H9 (cell line): ENCODE measurements at regions not wholly inside any gene's neighbourhood (a gene's known extent, or its start where the extent isn't known, plus 50 kb on each side); places are given as distances from the start of the nearest gene placed in this dataset.

Experiments
- DNase-seq: peaks from one replicate; pipeline ENCODE4 v3.0.0-alpha.2; 2017
- H2AFZ ChIP-seq: one replicate; pipeline ENCODE4 v1.6.1; 2013; ENCODE audit warnings: mild to moderate bottlenecking, low read length, control low read depth, moderate library complexity
- H2AK5ac ChIP-seq: 2 replicates; pipeline ENCODE4 v1.6.1; 2013; ENCODE audit warnings: low read length, control low read depth, mixed read lengths; ENCODE audit not compliant: insufficient read length
- H2BK120ac ChIP-seq: one replicate; pipeline ENCODE4 v1.6.1; 2013; ENCODE audit warnings: low read depth, mild to moderate bottlenecking, low read length, control low read depth, inconsistent platforms; ENCODE audit not compliant: poor library complexity, severe bottlenecking
- H2BK12ac ChIP-seq: 2 replicates; pipeline ENCODE4 v1.6.1; 2013; ENCODE audit warnings: low read length, control low read depth, mixed read lengths, low read depth; ENCODE audit not compliant: insufficient read length
- H2BK15ac ChIP-seq: 2 replicates; pipeline ENCODE4 v1.6.1; 2013; ENCODE audit warnings: low read depth, low read length, control low read depth
- H2BK20ac ChIP-seq: one replicate; pipeline ENCODE4 v1.6.1; 2013; ENCODE audit warnings: low read depth, mild to moderate bottlenecking, low read length, control low read depth, inconsistent platforms; ENCODE audit not compliant: poor library complexity, severe bottlenecking
- H2BK5ac ChIP-seq: 2 replicates; pipeline ENCODE4 v1.6.1; 2013; ENCODE audit warnings: low read length, control low read depth, mixed read lengths; ENCODE audit not compliant: insufficient read length
- H3K14ac ChIP-seq: 2 replicates; pipeline ENCODE4 v1.6.1; 2013; ENCODE audit warnings: low read length, control low read depth; ENCODE audit not compliant: insufficient read depth
- H3K18ac ChIP-seq: 2 replicates; pipeline ENCODE4 v1.6.1; 2013; ENCODE audit warnings: low read depth, mild to moderate bottlenecking, mixed read lengths, low read length, control low read depth; ENCODE audit not compliant: insufficient read length
- H3K23ac ChIP-seq: 2 replicates; pipeline ENCODE4 v1.6.1; 2013; ENCODE audit warnings: low read length, control low read depth, mixed read lengths, low read depth; ENCODE audit not compliant: insufficient read length
- H3K23me2 ChIP-seq: 2 replicates; pipeline ENCODE4 v1.6.1; 2013; ENCODE audit warnings: low read depth, mild to moderate bottlenecking, mixed read lengths, low read length, control low read depth; ENCODE audit not compliant: insufficient read length, poor library complexity, severe bottlenecking
- H3K27ac ChIP-seq: 2 replicates; pipeline ENCODE4 v1.5.1; 2013; ENCODE audit warnings: low read length, control low read depth, mixed read lengths, low read depth; ENCODE audit not compliant: insufficient read length
- H3K27me3 ChIP-seq: 2 replicates; pipeline ENCODE4 v1.6.1; 2013; ENCODE audit warnings: low read length, control low read depth, inconsistent platforms; ENCODE audit not compliant: insufficient read depth
- H3K4ac ChIP-seq: 2 replicates; pipeline ENCODE4 v1.6.1; 2013; ENCODE audit warnings: low read depth, mild to moderate bottlenecking, control low read depth, inconsistent platforms, low read length, moderate library complexity
- H3K4me1 ChIP-seq: 2 replicates; pipeline ENCODE4 v1.6.1; 2013; ENCODE audit warnings: low read length, control low read depth, inconsistent platforms; ENCODE audit not compliant: insufficient read depth
- H3K4me2 ChIP-seq: 2 replicates; pipeline ENCODE4 v1.6.1; 2013; ENCODE audit warnings: low read length, control low read depth, mixed read lengths; ENCODE audit not compliant: insufficient read length, insufficient read depth
- H3K56ac ChIP-seq: 2 replicates; pipeline ENCODE4 v1.6.1; 2013; ENCODE audit warnings: low read depth, mild to moderate bottlenecking, mixed read lengths, low read length, control low read depth; ENCODE audit not compliant: insufficient read length
- H3K79me1 ChIP-seq: 2 replicates; pipeline ENCODE4 v1.6.1; 2013; ENCODE audit warnings: low read depth, mild to moderate bottlenecking, moderate library complexity, low read length, control low read depth, inconsistent platforms; ENCODE audit not compliant: insufficient read depth, poor library complexity, severe bottlenecking
- H3K79me2 ChIP-seq: 2 replicates; pipeline ENCODE4 v1.6.1; 2013; ENCODE audit warnings: low read length, control low read depth, inconsistent platforms; ENCODE audit not compliant: insufficient read depth
- H3K9ac ChIP-seq: 2 replicates; pipeline ENCODE4 v1.6.1; 2013; ENCODE audit warnings: low read length, control low read depth, mixed read lengths; ENCODE audit not compliant: insufficient read length; ENCODE audit errors: extremely low read depth
- H3K9me3 ChIP-seq: one replicate; pipeline ENCODE4 v1.6.1; 2013; ENCODE audit warnings: low read depth, low read length, inconsistent platforms; ENCODE audit not compliant: control insufficient read depth
- H3T11ph ChIP-seq: one replicate; pipeline ENCODE4 v1.6.1; 2013; ENCODE audit warnings: mild to moderate bottlenecking, low read length, control low read depth, inconsistent platforms
- H4K20me1 ChIP-seq: one replicate; pipeline ENCODE4 v1.6.1; 2013; ENCODE audit not compliant: control insufficient read depth, insufficient read length, insufficient read depth
- H4K5ac ChIP-seq: 2 replicates; pipeline ENCODE4 v1.6.1; 2013; ENCODE audit warnings: low read depth, mild to moderate bottlenecking, mixed read lengths, low read length, control low read depth; ENCODE audit not compliant: insufficient read length
- H4K8ac ChIP-seq: replicated peaks from 2 replicates; pipeline ENCODE4 v1.6.1; 2013; ENCODE audit warnings: low read length, control low read depth, mixed read lengths, low read depth; ENCODE audit not compliant: insufficient read length
- H4K91ac ChIP-seq: 2 replicates; pipeline ENCODE4 v1.6.1; 2013; ENCODE audit warnings: low read depth, mild to moderate bottlenecking, moderate library complexity, mixed read lengths, low read length, control low read depth; ENCODE audit not compliant: insufficient read length
- H3K27ac Mint-ChIP-seq, 3 experiments: 2 replicates in 2 of 3; 3 replicates in 1 of 3; pipeline ENCODE4 v1.8.0; 2020 to 2021; ENCODE audit warnings: mixed read lengths in 3 of 3, mild to moderate bottlenecking in 1 of 3, moderate library complexity in 1 of 3
- H3K27me3 Mint-ChIP-seq: 2 replicates; pipeline ENCODE4 v1.8.0; 2021; ENCODE audit warnings: low read depth, mild to moderate bottlenecking, moderate library complexity, mixed read lengths
- H3K36me3 Mint-ChIP-seq, 3 experiments: 2 replicates in 2 of 3; 3 replicates in 1 of 3; pipeline ENCODE4 v1.8.0; 2020 to 2021; ENCODE audit warnings: low read depth in 3 of 3, mixed read lengths in 3 of 3; ENCODE audit not compliant: insufficient read depth in 1 of 3
- H3K4me1 Mint-ChIP-seq, 2 experiments: 2 replicates each; pipeline ENCODE4 v1.8.0; 2020; ENCODE audit warnings: mixed read lengths in 2 of 2
- H3K4me3 Mint-ChIP-seq, 2 experiments: 2 replicates in 1 of 2; 3 replicates in 1 of 2; pipeline ENCODE4 v1.8.0; 2020 to 2021; ENCODE audit warnings: mild to moderate bottlenecking in 2 of 2, mixed read lengths in 2 of 2, moderate library complexity in 1 of 2
- H3K9me3 Mint-ChIP-seq, 2 experiments: 2 replicates in 1 of 2; 3 replicates in 1 of 2; pipeline ENCODE4 v1.8.0; 2020; ENCODE audit warnings: mild to moderate bottlenecking in 2 of 2, mixed read lengths in 2 of 2, moderate library complexity in 1 of 2
- CTCF ChIP-seq: fragments of 200-600 bp; sonication (generic); conservative IDR thresholded peaks from 3 replicates; pipeline ENCODE4 v1.8.0; 2021; ENCODE audit warnings: antibody characterized with exemption, mild to moderate bottlenecking
- WGBS: extraction: QIAGEN DNeasy Blood & Tissue Kit; methylation state at CpG from one replicate; pipeline ENCODE4 v1.1.7; 2013; ENCODE audit warnings: missing lambda C conversion rate, low lambda C conversion rate, mixed read lengths; ENCODE audit not compliant: insufficient read length; ENCODE audit errors: extremely low coverage; 5-methylcytosine and 5-hydroxymethylcytosine counted together

- Histone ChIP-seq H3K27me3 (no peaks in the 10 kb centered on the region), H3K27ac (no peak overlapping the region), H4K91ac (no peak overlapping the region), H3K9me3 (no peaks in the 10 kb centered on the region), H2BK20ac (no peak overlapping the region), H3K4me1 (no peaks in the 10 kb centered on the region), H4K5ac (no peak overlapping the region), H3K4ac (no peak overlapping the region), H2BK15ac (no peak overlapping the region), H2AFZ (no peak overlapping the region), H3K4me2 (no peak overlapping the region), H3K9ac (no peak overlapping the region), H3K23me2 (no peaks in the 10 kb centered on the region), H3K14ac (no peak overlapping the region), H4K20me1 (no peaks in the 10 kb centered on the region), H3T11ph (no peak overlapping the region), H4K8ac (no peak overlapping the region), H2BK12ac (no peak overlapping the region), H3K79me2 (no peaks in the 10 kb centered on the region), H3K79me1 (no peaks in the 10 kb centered on the region), H3K56ac (no peak overlapping the region), H2BK5ac (no peak overlapping the region), H3K23ac (no peak overlapping the region), H2BK120ac (no peak overlapping the region), H3K18ac (no peak overlapping the region), H2AK5ac (no peak overlapping the region)
- H3K27ac Mint-ChIP-seq: no peak overlapping the region
- no peaks in the 10 kb centered on the region for H3K27me3 Mint-ChIP-seq
- WGBS: no CpG with 5 or more reads among the region's 3 CpGs
- H3K36me3 Mint-ChIP-seq: 0 out of 7 replicates have a peak, but pooled peaks cover 0 to 5% (median 0%) of the 10 kb centered on the region in 3 experiments
- no peak overlapping the region for H3K4me3 Mint-ChIP-seq
- H3K9me3 Mint-ChIP-seq: peaks cover 0 to 5% of the 10 kb centered on the region in 2 experiments; a peak in 2 of 5 replicates
- no peak for DNase-seq
- H3K4me1 Mint-ChIP-seq: peaks cover 0 to 2% of the 10 kb centered on the region in 2 experiments; a peak in 1 of 4 replicates
- TF ChIP-seq CTCF: no peak
Observed at GRCh38 chr20:52913650-52914387, 58.3 kb upstream of the TSHZ2 start.
